ENCODE measurements at regions not wholly inside any gene's neighbourhood (a gene's known extent, or its start where the extent isn't known, plus 50 kb on each side); places are given as distances from the start of the nearest gene placed in this dataset.

- TF ChIP-seq EP300 (IDR thresholded peaks at IDR 0.05) (no peak), CTCF (IDR thresholded peaks at IDR 0.05) (no peak)
These were observed 71.9 kb downstream of the CHRNA1 start for GRCh38 chr2:174692256-174692919.
